PC-3 (cell line): ENCODE measurements at regions not wholly inside any gene's neighbourhood (a gene's known extent, or its start where the extent isn't known, plus 50 kb on each side); places are given as distances from the start of the nearest gene placed in this dataset.

Experiments used
- CTCF ChIP-seq: fragments of 300-600 bp; sonication (generic); conservative IDR thresholded peaks from 2 replicates; pipeline ENCODE4 v1.5.1; 2017; ENCODE audit warnings: antibody characterized with exemption, low read depth, mild to moderate bottlenecking, low read length
- EZH2phosphoT487 ChIP-seq: fragments of 300-600 bp; sonication (generic); IDR thresholded peaks from 2 replicates; pipeline ENCODE4 v1.6.1; 2018; ENCODE audit warnings: mild to moderate bottlenecking, antibody characterized with exemption, low read length, borderline replicate concordance

GRCh38 chr6:106886081-106886843, 88.3 kb downstream of the CD24 start:
- TF ChIP-seq CTCF = no peak
- TF ChIP-seq EZH2phosphoT487 = no peak
